Panc1 (cell line): ENCODE measurements at regions not wholly inside any gene's neighbourhood (a gene's known extent, or its start where the extent isn't known, plus 50 kb on each side); places are given as distances from the start of the nearest gene placed in this dataset.

Experiments used
- POLR2AphosphoS5 ChIP-seq: IDR thresholded peaks from 2 replicates; pipeline ENCODE4 v1.6.1; 2012; ENCODE audit warnings: mild to moderate bottlenecking, low read depth, low read length, moderate library complexity
- TCF7L2 ChIP-seq: IDR thresholded peaks from 2 replicates; pipeline ENCODE4 v1.6.1; 2011; ENCODE audit warnings: mild to moderate bottlenecking, low read depth, low read length, inconsistent platforms
- TF ChIP-seq, protein P1 (sequence below): fragments of 450-650 bp; IDR thresholded peaks from 2 replicates; pipeline ENCODE4 v1.5.1; 2017; ENCODE audit warnings: mild to moderate bottlenecking

DNA sequence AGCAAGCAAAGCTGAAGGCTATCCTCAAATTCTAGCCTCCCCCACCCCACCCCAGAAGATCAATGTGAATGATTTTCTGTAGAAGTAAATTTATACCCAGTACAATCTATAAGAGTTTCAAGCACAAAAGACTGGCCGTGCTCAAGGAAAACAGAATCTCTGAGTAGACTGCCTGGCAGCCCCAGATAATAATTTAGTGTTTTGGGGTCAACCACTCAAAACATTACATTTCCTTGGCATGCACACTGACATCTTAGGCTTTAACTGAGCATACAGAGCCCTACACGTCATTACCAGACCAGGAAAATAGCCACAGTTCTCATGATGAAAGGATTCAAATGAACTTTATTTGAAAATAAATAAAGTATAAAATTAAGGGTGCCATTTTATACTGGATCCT is 376.5 kb downstream of the TBL1XR1 start:
- TF ChIP-seq POLR2AphosphoS5 (no peak), TCF7L2 (no peak)
- TF ChIP-seq, protein P1, sequence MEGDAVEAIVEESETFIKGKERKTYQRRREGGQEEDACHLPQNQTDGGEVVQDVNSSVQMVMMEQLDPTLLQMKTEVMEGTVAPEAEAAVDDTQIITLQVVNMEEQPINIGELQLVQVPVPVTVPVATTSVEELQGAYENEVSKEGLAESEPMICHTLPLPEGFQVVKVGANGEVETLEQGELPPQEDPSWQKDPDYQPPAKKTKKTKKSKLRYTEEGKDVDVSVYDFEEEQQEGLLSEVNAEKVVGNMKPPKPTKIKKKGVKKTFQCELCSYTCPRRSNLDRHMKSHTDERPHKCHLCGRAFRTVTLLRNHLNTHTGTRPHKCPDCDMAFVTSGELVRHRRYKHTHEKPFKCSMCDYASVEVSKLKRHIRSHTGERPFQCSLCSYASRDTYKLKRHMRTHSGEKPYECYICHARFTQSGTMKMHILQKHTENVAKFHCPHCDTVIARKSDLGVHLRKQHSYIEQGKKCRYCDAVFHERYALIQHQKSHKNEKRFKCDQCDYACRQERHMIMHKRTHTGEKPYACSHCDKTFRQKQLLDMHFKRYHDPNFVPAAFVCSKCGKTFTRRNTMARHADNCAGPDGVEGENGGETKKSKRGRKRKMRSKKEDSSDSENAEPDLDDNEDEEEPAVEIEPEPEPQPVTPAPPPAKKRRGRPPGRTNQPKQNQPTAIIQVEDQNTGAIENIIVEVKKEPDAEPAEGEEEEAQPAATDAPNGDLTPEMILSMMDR = no peak
